ENCODE measurements at regions not wholly inside any gene's neighbourhood (a gene's known extent, or its start where the extent isn't known, plus 50 kb on each side); places are given as distances from the start of the nearest gene placed in this dataset.

- TF ChIP-seq JUNB (IDR thresholded peaks at IDR 0.05; ENCODE audit: unreplicated experiment), result no peak
- TF ChIP-seq ZNF331 (CRISPR knock-in tag; IDR thresholded peaks at IDR 0.05; ENCODE audit: low read depth), result no peak
- no peak for TF ChIP-seq REST (IDR thresholded peaks at IDR 0.05; ENCODE audit: unreplicated experiment)
- no peak for TF ChIP-seq CTCF (conservative IDR thresholded peaks at IDR 0.05; ENCODE audit: low read depth in 2 of 2)
- no peak for TF ChIP-seq EZH2phosphoT487 (IDR thresholded peaks at IDR 0.05; ENCODE audit: unreplicated experiment)
- no peak for TF ChIP-seq ZNF114 (CRISPR knock-in tag; IDR thresholded peaks at IDR 0.05)
- TF ChIP-seq STAT1 (IDR thresholded peaks at IDR 0.05; ENCODE audit: unreplicated experiment), result no peak
- TF ChIP-seq POLR2AphosphoS5 (IDR thresholded peaks at IDR 0.05; ENCODE audit: low read depth), result no peak
- no peak for TF ChIP-seq ETS1 (IDR thresholded peaks at IDR 0.05)
Measured at GRCh38 chr3:159674583-159674982, 314.1 kb upstream of the IL12A start (continued).

GRCh38 chr3:159675285-159675684 lies 313.4 kb upstream of the IL12A start:
- H3K36me3 ChIP-seq (ENCODE audit: insufficient read depth), result no peaks in the 10 kb centered on the region
- no peak overlapping the region for H2AFZ ChIP-seq
- no peak overlapping the region for H3K4me2 ChIP-seq
- H4K20me1 ChIP-seq (replicated peaks; ENCODE audit: insufficient read depth), result no peaks in the 10 kb centered on the region
- no peak overlapping the region for H3K4me3 Mint-ChIP-seq
- no peaks in the 10 kb centered on the region for H3F3A ChIP-seq (replicated peaks; ENCODE audit: low read depth)
- no peaks in the 10 kb centered on the region for H3K9me3 Mint-ChIP-seq
- H3K27ac ChIP-seq (ENCODE audit: low read depth), result no peak overlapping the region
- DNase-seq (ENCODE audit: low spot score) (no peak), ATAC-seq (no peak)
- no peaks in the 10 kb centered on the region for H3K36me3 Mint-ChIP-seq (ENCODE audit: low read depth)
- H3K4me1 ChIP-seq (ENCODE audit: insufficient read depth), result peaks cover 9% of the 10 kb centered on the region; the same call in 1 of the 2 replicates
- no peak overlapping the region for H3K4me3 ChIP-seq
- no peaks in the 10 kb centered on the region for H3K27me3 ChIP-seq (ENCODE audit: insufficient read depth)
- H3K9me2 ChIP-seq (ENCODE audit: insufficient read depth), result no peaks in the 10 kb centered on the region
- H3K27ac Mint-ChIP-seq, result no peak overlapping the region
- peaks cover 4% of the 10 kb centered on the region for H3K27me3 Mint-ChIP-seq (ENCODE audit: insufficient read depth, low read depth, poor library complexity)
- peaks cover 11% of the 10 kb centered on the region; the same call in 2 of the 3 replicates for H3K4me1 Mint-ChIP-seq
- H3K79me2 ChIP-seq (replicated peaks; ENCODE audit: insufficient read depth), result no peaks in the 10 kb centered on the region
- no peak for TF ChIP-seq ZNF114 (CRISPR knock-in tag; IDR thresholded peaks at IDR 0.05)
- TF ChIP-seq POLR2AphosphoS5 (IDR thresholded peaks at IDR 0.05; ENCODE audit: low read depth), result no peak
- TF ChIP-seq ZNF331 (CRISPR knock-in tag; IDR thresholded peaks at IDR 0.05; ENCODE audit: low read depth), result no peak
- no peak for TF ChIP-seq CTCF (conservative IDR thresholded peaks at IDR 0.05; ENCODE audit: low read depth in 2 of 2)
- TF ChIP-seq STAT1 (IDR thresholded peaks at IDR 0.05; ENCODE audit: unreplicated experiment), result no peak
- TF ChIP-seq NANOG (IDR thresholded peaks at IDR 0.05; ENCODE audit: borderline replicate concordance), result no peak
- no peak for TF ChIP-seq JUNB (IDR thresholded peaks at IDR 0.05; ENCODE audit: unreplicated experiment)
- TF ChIP-seq EZH2 (IDR thresholded peaks at IDR 0.05; ENCODE audit: low read depth, unreplicated experiment), result no peak
- no peak for TF ChIP-seq CREB1 (CRISPR knock-in tag; IDR thresholded peaks at IDR 0.05; ENCODE audit: low read depth)
- no peak for TF ChIP-seq ETS1 (IDR thresholded peaks at IDR 0.05)
